HepG2 (cell line): ENCODE measurements at regions not wholly inside any gene's neighbourhood (a gene's known extent, or its start where the extent isn't known, plus 50 kb on each side); places are given as distances from the start of the nearest gene placed in this dataset.

ENCODE experiments used
- ATAC-seq: fragments of 200-7000 bp; cut with Tn5 transposase; 3 replicates; pipeline ENCODE4 v1.9.1; 2020; ENCODE audit warnings: mild to moderate bottlenecking, moderate library complexity
- BruUV-seq: library from RNA; stranded (reverse); fragments of 400-500 nt; replicated peaks from 2 replicates; lab custom pipeline; 2021; lab: Mats Ljungman, UMichigan
- CTCF ChIA-PET: fragments of 300-600 bp; formaldehyde crosslinking; extraction: SDS; loops from one replicate; lab custom pipeline; 2021; ENCODE audit warnings: low total read pairs, inconsistent platforms, low intra/inter-chr PET ratio; lab: Yijun Ruan, JAX
- POLR2A ChIA-PET: fragments of 350-600 bp; sonication (Branson Sonifier 250); formaldehyde crosslinking; loops from one replicate; lab custom pipeline; 2020; ENCODE audit warnings: antibody characterized with exemption, inconsistent platforms; lab: Yijun Ruan, JAX
- DNase-seq: peaks from one replicate; pipeline ENCODE4 v3.0.0-alpha.2; 2015; ENCODE audit warnings: low spot score
- FAIRE-seq: peaks from 3 replicates; lab custom pipeline; 2011; peaks lifted over from hg19 to GRCh38; lab: Jason Lieb, UNC
- H2AFZ ChIP-seq: one replicate; pipeline ENCODE4 v1.6.1; 2011; ENCODE audit warnings: low read length, inconsistent platforms
- H3K27ac ChIP-seq: fragments of 300-600 bp; 3 replicates; pipeline ENCODE4 v1.8.0; 2011; ENCODE audit warnings: mixed run types, mild to moderate bottlenecking, mixed read lengths, low read length, inconsistent platforms; ENCODE audit not compliant: insufficient read depth; ENCODE audit errors: extremely low read length
- H3K27me3 ChIP-seq, 2 experiments: fragments of 200-600 bp in 1 of 2; 2 replicates in 1 of 2; 3 replicates in 1 of 2; pipeline versions ENCODE4 v1.6.0 to v1.8.0; 2011; ENCODE audit warnings: low read length in 2 of 2, mild to moderate bottlenecking in 2 of 2, moderate library complexity in 2 of 2, inconsistent platforms in 1 of 2; ENCODE audit not compliant: insufficient read depth in 2 of 2, control insufficient read depth in 1 of 2
- H3K36me3 ChIP-seq, 2 experiments: fragments of 200-600 bp in 1 of 2; replicated peaks in 1 of 2; 2 replicates in 1 of 2; 3 replicates in 1 of 2; pipeline versions ENCODE4 v1.5.1 to v1.8.0; 2011; ENCODE audit warnings: low read length in 2 of 2, inconsistent platforms in 1 of 2; ENCODE audit not compliant: insufficient read depth in 2 of 2, control insufficient read depth in 1 of 2
- H3K4me1 ChIP-seq: 2 replicates; pipeline ENCODE4 v1.5.1; 2012; ENCODE audit warnings: low read length, inconsistent platforms; ENCODE audit not compliant: insufficient read depth
- H3K4me2 ChIP-seq: 2 replicates; pipeline ENCODE4 v1.6.0; 2011; ENCODE audit warnings: low read depth, low read length, inconsistent platforms
- H3K4me3 ChIP-seq, 3 experiments: fragments of 200-600 bp in 1 of 3; sonication (generic), shearing (Covaris generic) in 1 of 3; replicated peaks in 1 of 3; 2 replicates each; pipeline ENCODE4 v1.5.1; 2011 to 2016; ENCODE audit warnings: low read length in 3 of 3, inconsistent platforms in 2 of 3, low read depth in 2 of 3, mild to moderate bottlenecking in 2 of 3, control low read depth in 1 of 3, mixed read lengths in 1 of 3; ENCODE audit not compliant: insufficient read depth in 1 of 3
- H3K79me2 ChIP-seq: one replicate; pipeline ENCODE4 v1.6.1; 2011; ENCODE audit warnings: low read length, inconsistent platforms; ENCODE audit not compliant: insufficient read depth
- H3K9ac ChIP-seq: 2 replicates; pipeline ENCODE4 v1.6.0; 2011; ENCODE audit warnings: mild to moderate bottlenecking, low read depth, low read length, inconsistent platforms; ENCODE audit not compliant: insufficient read depth
- H3K9me3 ChIP-seq: 2 replicates; pipeline ENCODE4 v1.5.1; 2012; ENCODE audit warnings: mild to moderate bottlenecking, low read length
- H4K20me1 ChIP-seq: 2 replicates; pipeline ENCODE4 v1.6.0; 2011; ENCODE audit warnings: inconsistent platforms, mild to moderate bottlenecking, low read length, moderate library complexity; ENCODE audit not compliant: insufficient read depth
- ARNTL ChIP-seq: sonication (generic); formaldehyde crosslinking; IDR thresholded peaks from 2 replicates; pipeline ENCODE4 v1.4.0; 2020; ENCODE audit warnings: mild to moderate bottlenecking, missing genetic modification reagents
- GABPB1 ChIP-seq: IDR thresholded peaks from 2 replicates; pipeline ENCODE4 v1.6.1; 2016; ENCODE audit warnings: mild to moderate bottlenecking, missing genetic modification reagents, moderate library complexity, missing compliant biosample characterization
- IRX3 ChIP-seq: sonication (generic); formaldehyde crosslinking; IDR thresholded peaks from 2 replicates; pipeline ENCODE4 v1.8.1; 2023; ENCODE audit warnings: mild to moderate bottlenecking, low read depth, missing genetic modification reagents, borderline replicate concordance
- SMAD3 ChIP-seq: sonication (generic); formaldehyde crosslinking; IDR thresholded peaks from 2 replicates; pipeline ENCODE4 v1.4.0; 2020; ENCODE audit warnings: missing genetic modification reagents
- ZNF12 ChIP-seq: sonication (generic); formaldehyde crosslinking; IDR thresholded peaks from 2 replicates; pipeline ENCODE4 v1.5.0; 2020; ENCODE audit warnings: missing genetic modification reagents
- ZNF709 ChIP-seq: sonication (generic); formaldehyde crosslinking; IDR thresholded peaks from 2 replicates; pipeline ENCODE4 v1.5.0; 2020; ENCODE audit warnings: mild to moderate bottlenecking, missing genetic modification reagents
- ZSCAN31 ChIP-seq: sonication (generic); formaldehyde crosslinking; IDR thresholded peaks from 2 replicates; pipeline ENCODE4 v1.5.0; 2020; ENCODE audit warnings: low read depth, mild to moderate bottlenecking, missing genetic modification reagents
- WGBS: methylation state at CpG from one replicate; pipeline ENCODE4 v1.1.6; 2017; ENCODE audit warnings: low lambda C conversion rate; 5-methylcytosine and 5-hydroxymethylcytosine counted together
- in situ Hi-C: cut with HindIII; loops from 2 replicates; pipeline ENCODE4 v1.10.0; 2017; ENCODE audit warnings: low pct_unique_long_range_greater_than_20kb; ENCODE audit not compliant: extremely low pct_ligation_motif_present
- intact Hi-C: fragments of 100-400 bp; cut with micrococcal nuclease; formaldehyde crosslinking; loops from one replicate; pipeline ENCODE4 v1.10.0; 2022; ENCODE audit not compliant: unreplicated experiment
- TF ChIP-seq, protein P1 (sequence below): sonication (generic); formaldehyde crosslinking; IDR thresholded peaks from 2 replicates; pipeline ENCODE4 v1.9.0; 2021; ENCODE audit warnings: missing genetic modification reagents, mild to moderate bottlenecking, borderline replicate concordance
- TF ChIP-seq, protein P2 (sequence below): sonication (generic); formaldehyde crosslinking; IDR thresholded peaks from 2 replicates; pipeline ENCODE4 v1.5.0; 2020; ENCODE audit warnings: mild to moderate bottlenecking, missing genetic modification reagents, borderline replicate concordance

DNA sequence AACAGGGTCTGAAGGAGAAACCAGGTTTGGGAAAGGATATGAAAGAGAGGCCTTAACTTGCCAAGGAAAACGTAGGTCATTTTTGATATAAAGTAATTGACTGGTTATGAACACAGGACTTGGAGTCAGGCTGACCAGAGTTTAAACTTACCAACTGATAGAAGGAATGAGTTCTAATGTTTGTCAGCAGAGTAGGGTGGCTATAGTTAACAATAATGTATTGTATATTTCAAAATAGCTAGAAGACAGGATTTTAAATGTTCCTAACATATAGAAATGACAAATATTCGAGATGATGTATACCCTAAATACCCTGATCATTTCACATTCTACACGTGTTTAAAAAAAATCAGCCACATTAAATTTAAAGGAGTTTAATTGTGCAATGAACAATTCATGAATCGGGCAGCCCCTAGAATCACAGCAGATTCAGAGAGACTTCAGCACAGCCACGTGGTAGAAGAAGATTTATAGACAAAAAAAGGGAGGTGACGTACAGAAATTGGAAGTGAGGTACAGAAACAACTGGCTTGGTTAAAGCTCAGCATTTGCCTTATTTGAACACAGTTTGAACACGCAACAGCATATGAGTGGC, 52.5 kb upstream of the PLEKHG7 start:
- Histone ChIP-seq H3K9me3 (no peaks in the 10 kb centered on the region), H3K27me3 (no peaks in the 10 kb centered on the region), H3K79me2 (no peaks in the 10 kb centered on the region), H4K20me1 (no peaks in the 10 kb centered on the region), H3K36me3 (no peaks in the 10 kb centered on the region), H3K27ac (no peak overlapping the region)
- POLR2A ChIA-PET = no interaction called here
- in situ Hi-C loops = no loop called here
- no peak for FAIRE-seq
- WGBS = 14% methylated on average over 7 of the region's 7 CpGs
- CTCF ChIA-PET = interaction anchor here (1.7 kb wide), 1 partner anchor 1268 kb away, joined by 5 read pairs; no protein-coding TSS in a partner anchor
- intact Hi-C loops = loop anchor here (1.0 to 2.0 kb wide), 2 partner anchors 80 to 1268 kb away; no protein-coding TSS in a partner anchor
- TF ChIP-seq ZSCAN31 (CRISPR knock-in tag) = no peak
- no peak for TF ChIP-seq SMAD3 (CRISPR knock-in tag)
- TF ChIP-seq, protein P1, sequence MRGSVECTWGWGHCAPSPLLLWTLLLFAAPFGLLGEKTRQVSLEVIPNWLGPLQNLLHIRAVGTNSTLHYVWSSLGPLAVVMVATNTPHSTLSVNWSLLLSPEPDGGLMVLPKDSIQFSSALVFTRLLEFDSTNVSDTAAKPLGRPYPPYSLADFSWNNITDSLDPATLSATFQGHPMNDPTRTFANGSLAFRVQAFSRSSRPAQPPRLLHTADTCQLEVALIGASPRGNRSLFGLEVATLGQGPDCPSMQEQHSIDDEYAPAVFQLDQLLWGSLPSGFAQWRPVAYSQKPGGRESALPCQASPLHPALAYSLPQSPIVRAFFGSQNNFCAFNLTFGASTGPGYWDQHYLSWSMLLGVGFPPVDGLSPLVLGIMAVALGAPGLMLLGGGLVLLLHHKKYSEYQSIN (CRISPR knock-in tag) = no peak
- TF ChIP-seq, protein P2, sequence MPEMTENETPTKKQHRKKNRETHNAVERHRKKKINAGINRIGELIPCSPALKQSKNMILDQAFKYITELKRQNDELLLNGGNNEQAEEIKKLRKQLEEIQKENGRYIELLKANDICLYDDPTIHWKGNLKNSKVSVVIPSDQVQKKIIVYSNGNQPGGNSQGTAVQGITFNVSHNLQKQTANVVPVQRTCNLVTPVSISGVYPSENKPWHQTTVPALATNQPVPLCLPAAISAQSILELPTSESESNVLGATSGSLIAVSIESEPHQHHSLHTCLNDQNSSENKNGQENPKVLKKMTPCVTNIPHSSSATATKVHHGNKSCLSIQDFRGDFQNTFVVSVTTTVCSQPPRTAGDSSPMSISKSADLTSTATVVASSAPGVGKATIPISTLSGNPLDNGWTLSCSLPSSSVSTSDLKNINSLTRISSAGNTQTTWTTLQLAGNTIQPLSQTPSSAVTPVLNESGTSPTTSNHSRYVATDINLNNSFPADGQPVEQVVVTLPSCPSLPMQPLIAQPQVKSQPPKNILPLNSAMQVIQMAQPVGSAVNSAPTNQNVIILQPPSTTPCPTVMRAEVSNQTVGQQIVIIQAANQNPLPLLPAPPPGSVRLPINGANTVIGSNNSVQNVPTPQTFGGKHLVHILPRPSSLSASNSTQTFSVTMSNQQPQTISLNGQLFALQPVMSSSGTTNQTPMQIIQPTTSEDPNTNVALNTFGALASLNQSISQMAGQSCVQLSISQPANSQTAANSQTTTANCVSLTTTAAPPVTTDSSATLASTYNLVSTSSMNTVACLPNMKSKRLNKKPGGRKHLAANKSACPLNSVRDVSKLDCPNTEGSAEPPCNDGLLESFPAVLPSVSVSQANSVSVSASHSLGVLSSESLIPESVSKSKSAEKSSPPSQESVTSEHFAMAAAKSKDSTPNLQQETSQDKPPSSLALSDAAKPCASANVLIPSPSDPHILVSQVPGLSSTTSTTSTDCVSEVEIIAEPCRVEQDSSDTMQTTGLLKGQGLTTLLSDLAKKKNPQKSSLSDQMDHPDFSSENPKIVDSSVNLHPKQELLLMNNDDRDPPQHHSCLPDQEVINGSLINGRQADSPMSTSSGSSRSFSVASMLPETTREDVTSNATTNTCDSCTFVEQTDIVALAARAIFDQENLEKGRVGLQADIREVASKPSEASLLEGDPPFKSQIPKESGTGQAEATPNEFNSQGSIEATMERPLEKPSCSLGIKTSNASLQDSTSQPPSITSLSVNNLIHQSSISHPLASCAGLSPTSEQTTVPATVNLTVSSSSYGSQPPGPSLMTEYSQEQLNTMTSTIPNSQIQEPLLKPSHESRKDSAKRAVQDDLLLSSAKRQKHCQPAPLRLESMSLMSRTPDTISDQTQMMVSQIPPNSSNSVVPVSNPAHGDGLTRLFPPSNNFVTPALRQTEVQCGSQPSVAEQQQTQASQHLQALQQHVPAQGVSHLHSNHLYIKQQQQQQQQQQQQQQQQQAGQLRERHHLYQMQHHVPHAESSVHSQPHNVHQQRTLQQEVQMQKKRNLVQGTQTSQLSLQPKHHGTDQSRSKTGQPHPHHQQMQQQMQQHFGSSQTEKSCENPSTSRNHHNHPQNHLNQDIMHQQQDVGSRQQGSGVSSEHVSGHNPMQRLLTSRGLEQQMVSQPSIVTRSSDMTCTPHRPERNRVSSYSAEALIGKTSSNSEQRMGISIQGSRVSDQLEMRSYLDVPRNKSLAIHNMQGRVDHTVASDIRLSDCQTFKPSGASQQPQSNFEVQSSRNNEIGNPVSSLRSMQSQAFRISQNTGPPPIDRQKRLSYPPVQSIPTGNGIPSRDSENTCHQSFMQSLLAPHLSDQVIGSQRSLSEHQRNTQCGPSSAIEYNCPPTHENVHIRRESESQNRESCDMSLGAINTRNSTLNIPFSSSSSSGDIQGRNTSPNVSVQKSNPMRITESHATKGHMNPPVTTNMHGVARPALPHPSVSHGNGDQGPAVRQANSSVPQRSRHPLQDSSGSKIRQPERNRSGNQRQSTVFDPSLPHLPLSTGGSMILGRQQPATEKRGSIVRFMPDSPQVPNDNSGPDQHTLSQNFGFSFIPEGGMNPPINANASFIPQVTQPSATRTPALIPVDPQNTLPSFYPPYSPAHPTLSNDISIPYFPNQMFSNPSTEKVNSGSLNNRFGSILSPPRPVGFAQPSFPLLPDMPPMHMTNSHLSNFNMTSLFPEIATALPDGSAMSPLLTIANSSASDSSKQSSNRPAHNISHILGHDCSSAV (CRISPR knock-in tag) = no peak
- TF ChIP-seq ZNF12 (CRISPR knock-in tag) = no peak
- TF ChIP-seq ZNF709 (CRISPR knock-in tag) = no peak
- TF ChIP-seq IRX3 (CRISPR knock-in tag) = no peak
- no peak for TF ChIP-seq ARNTL (CRISPR knock-in tag)
- TF ChIP-seq GABPB1 = no peak
- TF ChIP-seq, all 625 proteins: peak for 0
- H3K4me2 ChIP-seq = no peak overlapping the region
- no peak for DNase-seq
- H2AFZ ChIP-seq = no peak overlapping the region
- no peak overlapping the region for H3K9ac ChIP-seq
- BruUV-seq = no TSS peak
- no peak; the same call in 2 of the 3 replicates for ATAC-seq
- no peak overlapping the region for H3K4me3 ChIP-seq
- H3K4me1 ChIP-seq = no peaks in the 10 kb centered on the region
